Cerebellar nuclear complex (tissue), 1 donor: ENCODE measurements at regions not wholly inside any gene's neighbourhood (a gene's known extent, or its start where the extent isn't known, plus 50 kb on each side); places are given as distances from the start of the nearest gene placed in this dataset.

Experiments used
- DNase-seq, 2 experiments: peaks; one replicate each; lab custom pipeline; 2025; lab: John Stamatoyannopoulos, UW

- DNase-seq = no peak
Observed at GRCh38 chr3:46090161-46090591, 62.9 kb upstream of the XCR1 start.

GRCh38 chr3:46089237-46090011, 62.1 kb upstream of the XCR1 start:
- no peak for DNase-seq

- DNase-seq = no peak
Observed at GRCh38 chr3:46087871-46088270, 60.6 kb upstream of the XCR1 start.

- no peak for DNase-seq
Observed at GRCh38 chr3:46086986-46087385, 59.7 kb upstream of the XCR1 start.

GRCh38 chr3:46086083-46086437, 58.8 kb upstream of the XCR1 start:
- no peak for DNase-seq

- no peak for DNase-seq
Observed at GRCh38 chr3:46085421-46086082, 58.3 kb upstream of the XCR1 start.

- no peak for DNase-seq
Observed at GRCh38 chr3:46083956-46084355, 56.7 kb upstream of the XCR1 start.

- no peak for DNase-seq
Observed at GRCh38 chr3:46082849-46083248, 55.6 kb upstream of the XCR1 start.

- no peak for DNase-seq
Observed at GRCh38 chr3:46082021-46082420, 54.7 kb upstream of the XCR1 start.

- DNase-seq = no peak
Observed at GRCh38 chr3:46080969-46081345, 53.7 kb upstream of the XCR1 start.

GRCh38 chr3:46080124-46080968, 53.1 kb upstream of the XCR1 start:
- no peak for DNase-seq

GRCh38 chr3:46078712-46079400, 51.6 kb upstream of the XCR1 start:
- DNase-seq = peak in 1 of 2 experiments; percentile 68
